ENCODE measurements at regions not wholly inside any gene's neighbourhood (a gene's known extent, or its start where the extent isn't known, plus 50 kb on each side); places are given as distances from the start of the nearest gene placed in this dataset.

GRCh38 chr2:200013906-200014305 is 58.5 kb downstream of the MAIP1 start:
- no peak for DNase-seq (ENCODE audit: low spot score)

- DNase-seq (ENCODE audit: low spot score), result no peak
These were observed 66.2 kb downstream of the MAIP1 start for GRCh38 chr2:200021449-200022114.

- DNase-seq (ENCODE audit: low spot score), result no peak
These were observed 67.1 kb downstream of the MAIP1 start for GRCh38 chr2:200022511-200022910.

DNA sequence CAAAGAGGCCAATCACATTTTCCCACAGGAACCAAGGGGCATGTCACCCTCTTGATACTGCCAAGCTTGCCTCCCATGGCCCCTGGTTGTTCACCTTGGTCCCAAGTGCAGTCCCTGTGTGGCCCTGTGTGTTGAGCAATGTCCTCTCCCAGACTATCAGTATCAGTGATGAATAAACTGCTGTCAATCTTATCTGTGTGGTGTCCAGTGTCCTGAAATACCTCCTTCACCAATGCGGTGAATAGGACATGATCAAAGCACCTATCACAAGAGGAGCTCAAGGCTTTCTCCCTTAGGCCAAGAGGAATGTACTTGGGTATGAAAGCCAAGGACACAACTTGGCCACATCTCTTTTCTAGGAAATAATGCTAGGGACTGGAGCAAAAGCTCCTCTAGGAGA is 68.2 kb downstream of the MAIP1 start:
- DNase-seq (ENCODE audit: low spot score), result no peak

DNA sequence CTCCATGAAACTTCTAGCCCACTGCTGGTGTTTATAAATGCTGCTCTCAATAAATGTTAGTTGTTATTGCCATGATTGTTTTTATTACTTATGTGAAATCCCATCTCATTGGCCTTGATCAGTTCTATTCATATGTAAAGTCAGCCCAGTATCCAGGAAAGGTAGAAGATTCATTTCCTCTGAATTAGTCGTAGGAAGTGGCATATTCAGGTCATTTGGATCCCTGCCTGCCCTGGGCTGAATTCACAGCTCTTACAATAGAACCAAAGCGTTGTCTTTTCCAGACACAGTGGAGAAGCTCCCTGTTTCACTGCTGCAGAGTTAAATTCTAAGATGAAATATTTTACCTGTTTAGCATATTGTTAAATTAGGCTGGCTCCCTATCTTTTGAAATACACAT is 70.3 kb downstream of the MAIP1 start:
- DNase-seq (ENCODE audit: low spot score), result no peak

GRCh38 chr2:200026332-200027230 is 71.2 kb downstream of the MAIP1 start:
- peak; percentile 46 for DNase-seq (ENCODE audit: low spot score)

- DNase-seq (ENCODE audit: low spot score), result no peak
These were observed 73.6 kb downstream of the MAIP1 start for GRCh38 chr2:200028998-200029397.

GRCh38 chr2:200032895-200033294 is 77.5 kb downstream of the MAIP1 start:
- DNase-seq (ENCODE audit: low spot score), result no peak

DNA sequence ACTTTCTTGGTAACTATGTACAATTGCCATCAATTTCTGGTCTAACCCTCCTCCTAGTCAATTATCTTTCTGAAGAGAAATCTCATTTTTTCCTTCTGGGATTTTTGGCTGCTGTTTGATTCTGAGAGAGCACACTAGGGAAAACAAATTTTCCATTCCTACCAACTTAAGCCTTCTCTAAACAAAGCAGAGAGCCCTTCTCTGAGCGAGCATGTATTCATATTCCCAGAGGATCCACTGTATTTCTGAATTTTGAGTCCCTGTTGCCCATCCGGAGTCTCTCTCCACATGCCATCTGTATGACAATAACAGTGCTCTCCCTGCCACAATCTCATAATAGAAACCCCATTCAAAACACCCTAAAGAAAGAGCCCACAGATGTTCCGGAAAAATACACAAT is 78.5 kb downstream of the MAIP1 start:
- DNase-seq (ENCODE audit: low spot score), result no peak

- DNase-seq (ENCODE audit: low spot score), result no peak
These were observed 79.4 kb downstream of the MAIP1 start for GRCh38 chr2:200034816-200035215.

DNA sequence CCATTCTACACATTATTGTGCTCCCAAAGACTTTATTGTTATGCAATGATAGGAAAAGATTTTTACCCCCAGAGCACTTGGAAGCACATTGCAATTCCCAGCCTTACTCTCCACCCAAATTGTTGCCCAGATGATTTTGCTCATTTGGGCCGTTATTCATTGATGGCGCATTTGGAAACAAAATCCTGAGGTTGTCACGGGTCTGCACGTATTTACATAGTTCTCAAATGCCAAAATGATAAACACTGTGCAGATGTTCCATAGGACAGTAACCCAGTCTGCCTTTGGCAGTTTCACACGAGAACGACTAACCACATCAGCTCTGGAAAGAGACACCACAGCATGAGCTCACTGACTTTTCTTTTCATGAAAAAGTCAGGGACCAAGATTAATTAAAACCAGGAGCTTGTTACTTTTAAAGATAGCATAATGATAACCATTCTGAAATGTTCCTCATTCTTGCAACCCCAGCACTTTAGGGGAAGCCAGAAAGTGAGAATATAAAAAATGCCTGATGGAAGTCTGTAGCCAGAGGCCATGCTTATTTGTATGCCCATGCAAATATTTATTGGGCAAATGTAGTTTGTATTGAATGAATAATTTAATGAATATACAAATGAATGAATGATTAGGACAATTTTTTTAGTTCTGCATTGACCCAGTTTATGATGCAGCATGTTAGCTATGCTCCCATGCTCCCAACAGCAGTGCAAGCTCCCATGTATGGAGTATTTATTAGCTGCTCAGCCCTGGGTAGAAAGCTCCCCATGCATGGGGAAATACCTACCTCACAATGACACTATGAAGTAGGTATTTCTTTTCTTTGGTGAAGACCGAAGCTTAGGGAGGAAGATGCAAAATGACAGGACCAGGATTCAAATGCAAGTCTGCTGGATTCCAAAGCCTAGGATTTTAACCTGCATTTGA is 84.6 kb downstream of the MAIP1 start:
- peak; percentile 81 for DNase-seq (ENCODE audit: low spot score)

DNA sequence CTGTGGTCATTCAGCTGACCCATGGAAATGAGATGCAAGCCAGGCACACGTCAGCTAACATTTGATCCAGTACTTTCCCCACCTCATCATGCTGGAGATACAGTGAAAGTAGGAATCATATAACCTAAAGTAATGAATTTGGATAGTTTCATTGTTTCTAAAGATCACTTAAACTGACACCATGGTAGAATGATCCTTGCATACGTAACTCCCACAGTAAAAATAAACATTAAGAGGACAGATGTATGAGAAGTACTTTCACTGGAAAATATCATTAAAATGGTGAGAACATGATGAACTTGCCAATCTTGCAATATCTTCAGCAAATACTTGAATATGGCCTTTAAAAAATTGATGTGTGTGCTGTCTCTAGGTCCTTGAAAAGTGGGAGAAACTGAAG is 85.4 kb downstream of the MAIP1 start:
- DNase-seq (ENCODE audit: low spot score), result no peak

DNA sequence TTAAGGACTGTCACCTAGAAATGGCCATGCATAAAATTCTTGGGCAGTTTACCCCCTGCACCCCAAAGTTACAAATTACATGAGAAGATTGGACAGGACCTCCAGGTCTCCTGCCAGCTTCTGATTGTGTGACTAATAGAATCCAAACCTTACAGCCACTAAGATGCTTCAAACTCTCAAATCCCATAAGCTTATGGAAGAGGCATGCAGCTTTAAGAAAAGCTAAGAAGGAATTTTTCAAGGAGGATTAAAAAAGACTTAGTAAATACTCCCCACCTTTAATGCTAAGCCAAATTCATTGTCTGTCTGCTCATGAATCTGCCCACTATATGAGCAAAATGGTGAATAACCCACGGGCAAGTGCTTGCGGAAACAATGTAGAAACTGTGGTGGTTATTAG is 86.3 kb downstream of the MAIP1 start:
- no peak for DNase-seq (ENCODE audit: low spot score)

- peak; percentile 27 for DNase-seq (ENCODE audit: low spot score)
These were observed 86.8 kb downstream of the MAIP1 start for GRCh38 chr2:200042102-200042735.

DNA sequence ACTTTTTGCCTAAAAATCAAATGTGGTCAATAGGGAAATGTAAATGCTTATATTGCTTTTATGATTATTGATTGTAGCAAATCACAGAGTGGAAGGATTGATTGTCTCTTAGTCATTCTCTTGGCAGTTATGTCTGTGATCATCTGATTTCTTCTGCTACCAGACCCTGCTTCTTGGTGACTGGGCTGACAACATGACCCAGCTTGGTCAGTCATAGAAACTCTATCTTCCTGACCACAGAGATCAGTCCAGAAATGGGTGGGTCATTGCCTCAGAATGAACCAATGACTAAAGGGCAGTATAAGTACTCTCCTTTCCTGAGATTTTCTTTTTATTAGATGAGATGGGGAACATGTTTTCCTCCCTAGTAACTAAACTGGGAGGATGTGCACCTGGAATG is 87.6 kb downstream of the MAIP1 start:
- peak; percentile 37 for DNase-seq (ENCODE audit: low spot score)

- no peak for DNase-seq (ENCODE audit: low spot score)
These were observed 89.1 kb downstream of the MAIP1 start for GRCh38 chr2:200044453-200044852.

GRCh38 chr2:200048421-200048820 is 93.0 kb downstream of the MAIP1 start:
- DNase-seq (ENCODE audit: low spot score), result no peak

- no peak for DNase-seq (ENCODE audit: low spot score)
These were observed 93.7 kb downstream of the MAIP1 start for GRCh38 chr2:200049086-200049485.

DNA sequence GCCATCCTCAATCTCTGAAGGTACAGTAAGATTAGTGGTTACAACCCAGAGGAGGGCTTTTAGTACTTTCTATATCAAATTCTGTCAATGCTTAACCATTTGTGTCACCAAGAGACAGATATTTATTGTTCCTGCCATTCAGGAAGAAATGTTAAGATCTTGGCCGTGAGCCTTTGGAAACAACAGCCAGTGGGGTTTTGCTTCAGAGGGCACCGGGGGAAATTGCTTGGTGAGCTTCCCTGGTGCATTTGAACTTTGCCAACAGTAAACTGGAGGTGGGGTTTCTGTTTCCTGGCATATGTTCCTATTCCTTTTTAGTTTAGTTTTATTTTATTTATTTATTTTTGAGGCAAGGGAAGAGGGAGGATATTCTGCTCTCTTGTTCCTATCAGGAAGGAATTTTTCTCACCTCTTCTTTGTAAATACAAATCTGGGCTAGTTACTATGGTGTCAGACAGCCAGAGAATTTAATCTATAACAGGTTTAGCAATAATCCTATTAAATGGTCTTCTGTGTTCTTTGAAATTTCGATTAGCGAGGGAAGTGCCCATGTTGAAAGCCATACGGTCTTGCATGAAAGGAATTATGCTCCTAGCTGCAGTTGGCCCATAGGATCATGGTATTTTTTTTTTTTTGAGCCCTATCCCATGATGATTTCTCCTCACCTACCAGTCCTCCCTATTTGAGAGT is 95.7 kb downstream of the MAIP1 start:
- DNase-seq (ENCODE audit: low spot score), result no peak

- DNase-seq (ENCODE audit: low spot score), result no peak
These were observed 96.2 kb downstream of the MAIP1 start for GRCh38 chr2:200051611-200051945.

GRCh38 chr2:200052627-200053026 is 97.2 kb downstream of the MAIP1 start:
- DNase-seq (ENCODE audit: low spot score), result no peak

Data from AG20443 (cell line).